Pancreas (tissue), 10 donors: ENCODE measurements at regions not wholly inside any gene's neighbourhood (a gene's known extent, or its start where the extent isn't known, plus 50 kb on each side); places are given as distances from the start of the nearest gene placed in this dataset.

ENCODE experiments used
- ATAC-seq, 4 donors: fragments of 200-7000 bp; cut with Tn5 transposase; one replicate each; pipeline versions ENCODE4 v1.8.0 to v1.9.1; 2020; ENCODE audit warnings: mild to moderate bottlenecking in 4 of 4, moderate library complexity in 4 of 4
- DNase-seq, 6 donors: peaks; one replicate each; pipeline ENCODE4 v3.0.0-alpha.2; 2020
- FAIRE-seq: peaks from 2 replicates; lab custom pipeline; 2012; peaks lifted over from hg19 to GRCh38; lab: Jason Lieb, UNC
- H3K27ac ChIP-seq, 4 donors: fragments of 200-600 bp; sonication (generic); 1 replicate in 3 of 4; 2 replicates in 1 of 4; pipeline versions ENCODE4 v1.5.0 to v1.8.0; 2020
- H3K27me3 ChIP-seq, 4 donors: fragments of 200-600 bp; one replicate each; pipeline ENCODE4 v1.8.0; 2021
- H3K36me3 ChIP-seq, 3 donors: fragments of 200-600 bp; sonication (generic) in 1 of 3; one replicate each; pipeline versions ENCODE4 v1.5.0 to v1.8.0; 2020 to 2021
- H3K4me1 ChIP-seq, 3 donors: fragments of 200-600 bp; one replicate each; pipeline ENCODE4 v1.8.0; 2021
- H3K4me3 ChIP-seq, 4 donors: fragments of 200-600 bp; sonication (generic) in 2 of 4; one replicate each; pipeline versions ENCODE4 v1.5.0 to v1.8.0; 2020 to 2021
- H3K9me3 ChIP-seq, 4 donors: fragments of 200-600 bp; one replicate each; pipeline ENCODE4 v1.8.0; 2021
- CTCF ChIP-seq, 4 donors: fragments of 200-600 bp; sonication (generic) in 3 of 4; IDR thresholded peaks; one replicate each; pipeline versions ENCODE4 v1.5.0 to v1.8.0; 2021; ENCODE audit warnings: antibody characterized with exemption in 4 of 4
- whole genome bisulfite sequencing, 2 donors: extraction: QIAGEN DNeasy Blood & Tissue Kit; methylation state at CpG; one replicate each; pipeline ENCODE4 v1.1.7; 2013; 5-methylcytosine and 5-hydroxymethylcytosine counted together
- intact Hi-C, 3 donors: fragments of 100-400 bp; cut with DNase I; formaldehyde crosslinking; loops; one replicate each; pipeline versions ENCODE4 v1.11.1 to v1.14.2; 2022
- donor health status: healthy with polysubstance abuse.
- donor health status: DM: no; HTN: no; CAD: no; lungs with moderate emphysema.
- donor health status: DM: no; HTN: no; CAD: no.
- donor health status: control.
- donor health status: control.
- donor health status: Bipolar disorder and iron deficiency.
- donor health status: DM: yes; HTN: yes; CAD: no.
- donor health status: DM: no; HTN: no; CAD: no.
- donor health status: DM: no; HTN: no; CAD: no.
- donor health status: DM: yes; HTN: yes; CAD: no.

- Histone ChIP-seq H3K9me3 (no peaks in the 10 kb centered on the region), H3K27ac (no peak overlapping the region), H3K27me3 (no peaks in the 10 kb centered on the region), H3K36me3 (no peaks in the 10 kb centered on the region), H3K4me1 (no peaks in the 10 kb centered on the region), H3K4me3 (no peak overlapping the region)
- DNase-seq (no peak), ATAC-seq (no peak), FAIRE-seq (no peak)
- TF ChIP-seq CTCF (IDR thresholded peaks at IDR 0.05) = no peak
- WGBS, 2 donors = 86 to 88% methylated on average over 1 of the region's 1 CpG
- intact Hi-C loops = no loop called here
Observed at GRCh38 chr1:191662051-191662450, 496.2 kb upstream of the RGS18 start.

GRCh38 chr1:191662746-191663145 lies 495.5 kb upstream of the RGS18 start:
- H3K27ac ChIP-seq = no peak overlapping the region
- no peak for TF ChIP-seq CTCF (IDR thresholded peaks at IDR 0.05)
- no peaks in the 10 kb centered on the region for H3K27me3 ChIP-seq
- no peaks in the 10 kb centered on the region for H3K36me3 ChIP-seq
- DNase-seq (no peak), ATAC-seq (no peak), FAIRE-seq (no peak)
- intact Hi-C loops = no loop called here
- no peaks in the 10 kb centered on the region for H3K9me3 ChIP-seq
- H3K4me3 ChIP-seq = no peak overlapping the region
- H3K4me1 ChIP-seq = no peaks in the 10 kb centered on the region
- 74 to 85% methylated on average over 1 of the region's 1 CpG for WGBS, 2 donors

- intact Hi-C loops = no loop called here
- H3K27me3 ChIP-seq = no peaks in the 10 kb centered on the region
- no peak for TF ChIP-seq CTCF (IDR thresholded peaks at IDR 0.05)
- FAIRE-seq = no peak
- H3K4me3 ChIP-seq = no peak overlapping the region
- no peak for ATAC-seq
- no peak overlapping the region for H3K27ac ChIP-seq
- 78 to 88% methylated on average over 5 of the region's 5 CpGs for WGBS, 2 donors
- no peaks in the 10 kb centered on the region for H3K36me3 ChIP-seq
- DNase-seq = no peak
- no peaks in the 10 kb centered on the region for H3K4me1 ChIP-seq
- no peaks in the 10 kb centered on the region for H3K9me3 ChIP-seq
Observed at GRCh38 chr1:191668525-191668924, 489.7 kb upstream of the RGS18 start.

- DNase-seq (no peak), ATAC-seq (no peak), FAIRE-seq (no peak)
- Histone ChIP-seq H3K27me3 (no peaks in the 10 kb centered on the region), H3K27ac (no peak overlapping the region), H3K4me1 (no peaks in the 10 kb centered on the region), H3K4me3 (no peak overlapping the region), H3K36me3 (no peaks in the 10 kb centered on the region), H3K9me3 (no peaks in the 10 kb centered on the region)
- no peak for TF ChIP-seq CTCF (IDR thresholded peaks at IDR 0.05)
- intact Hi-C loops = no loop called here
- WGBS, 2 donors = 71 to 84% methylated on average over 2 of the region's 2 CpGs
Observed at GRCh38 chr1:191669629-191670028, 488.6 kb upstream of the RGS18 start.

GRCh38 chr1:191671236-191671635 lies 487.0 kb upstream of the RGS18 start:
- 97 to 99% methylated on average over 2 of the region's 2 CpGs for WGBS, 2 donors
- intact Hi-C loops = no loop called here

More at GRCh38 chr1:191671236-191671635, 487.0 kb upstream of the RGS18 start:
- no peak overlapping the region for H3K27ac ChIP-seq
- H3K27me3 ChIP-seq = no peaks in the 10 kb centered on the region
- H3K36me3 ChIP-seq = no peaks in the 10 kb centered on the region
- H3K4me3 ChIP-seq = no peak overlapping the region
- DNase-seq (no peak), ATAC-seq (no peak), FAIRE-seq (no peak)
- no peak for TF ChIP-seq CTCF (IDR thresholded peaks at IDR 0.05)
- H3K9me3 ChIP-seq = no peaks in the 10 kb centered on the region
- no peaks in the 10 kb centered on the region for H3K4me1 ChIP-seq
